Ureter (tissue), 1 donor: ENCODE measurements at regions not wholly inside any gene's neighbourhood (a gene's known extent, or its start where the extent isn't known, plus 50 kb on each side); places are given as distances from the start of the nearest gene placed in this dataset.

Source experiments
- DNase-seq: peaks from one replicate; pipeline ENCODE4 v3.0.0-alpha.2; 2020; ENCODE audit warnings: low spot score
- donor health status: DM: yes; HTN: yes; CAD: no.

DNA sequence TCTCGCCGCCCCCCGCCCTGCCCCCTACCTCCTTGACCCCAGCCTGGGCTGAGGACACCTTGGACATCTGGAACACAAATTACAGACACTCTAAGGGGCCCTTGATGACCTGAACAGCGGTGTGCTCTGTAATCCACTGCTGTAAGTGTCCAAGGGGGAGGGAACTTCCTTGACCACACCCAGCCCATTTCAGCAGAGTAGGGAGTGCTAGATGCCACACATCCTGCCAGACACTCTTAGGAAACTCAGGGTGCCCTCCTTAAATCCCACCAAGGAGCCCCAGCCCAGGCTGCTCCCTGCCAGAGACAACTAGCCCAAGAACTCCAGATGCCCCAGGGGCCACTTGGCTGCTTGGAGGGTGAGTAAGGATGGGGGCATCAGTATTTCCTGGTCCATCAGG is 282.2 kb downstream of the RRAGC start:
- DNase-seq: no peak

DNA sequence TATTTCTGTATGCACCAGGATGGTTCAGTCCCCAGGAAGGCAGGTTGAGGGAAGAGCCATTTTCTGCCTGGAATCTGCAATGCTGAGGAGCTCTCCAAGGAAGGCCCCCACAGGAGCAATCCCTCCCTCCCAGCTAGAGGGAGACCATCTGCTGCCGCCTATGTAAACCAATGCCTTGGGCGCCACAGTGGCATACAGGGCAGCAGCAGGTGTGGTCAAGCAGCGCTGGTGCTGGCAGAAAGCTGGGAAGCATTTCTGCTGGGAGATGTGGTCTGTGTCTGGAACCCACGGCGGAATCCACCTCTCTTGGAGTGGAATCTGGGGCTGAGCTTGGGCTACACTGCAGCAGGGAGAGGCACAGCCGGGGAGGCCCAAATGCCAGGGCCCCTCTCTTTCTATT is 283.3 kb downstream of the RRAGC start:
- no peak for DNase-seq

DNA sequence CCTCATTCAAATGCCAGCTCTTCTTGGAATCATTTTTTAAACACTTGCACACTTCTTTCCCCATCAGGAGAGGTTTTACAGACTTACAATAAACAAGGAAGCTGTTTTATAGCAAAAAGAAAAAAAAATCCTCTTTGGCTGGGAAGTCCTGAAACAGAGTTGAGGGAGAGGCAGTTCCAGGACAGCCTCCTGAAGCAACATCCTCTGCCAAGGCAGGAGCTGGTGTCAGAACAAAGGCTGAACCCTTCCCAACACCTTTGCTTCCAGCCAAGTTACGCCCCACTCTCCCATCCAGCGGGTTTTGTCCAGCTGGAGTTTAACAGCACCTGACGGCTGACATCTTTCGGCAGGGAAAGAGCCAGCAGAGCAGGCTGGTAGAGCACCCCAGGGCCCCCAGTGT is 287.8 kb downstream of the RRAGC start:
- DNase-seq: no peak

DNA sequence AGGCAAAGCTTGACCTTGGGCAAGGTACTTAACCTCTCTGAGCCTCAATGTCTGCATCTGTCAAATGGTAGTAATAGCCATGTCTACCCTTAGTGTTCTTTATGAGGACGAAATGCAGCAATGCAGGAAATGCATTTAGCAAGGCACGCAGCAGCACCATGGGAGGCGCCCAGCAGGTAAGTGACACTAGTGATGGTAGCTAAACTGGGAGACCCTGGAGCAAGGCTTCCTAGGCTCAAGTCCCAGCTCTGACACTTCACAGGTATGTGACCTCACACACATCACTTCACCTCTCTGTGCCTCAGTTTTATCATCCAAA is 289.0 kb downstream of the RRAGC start:
- DNase-seq: no peak

DNA sequence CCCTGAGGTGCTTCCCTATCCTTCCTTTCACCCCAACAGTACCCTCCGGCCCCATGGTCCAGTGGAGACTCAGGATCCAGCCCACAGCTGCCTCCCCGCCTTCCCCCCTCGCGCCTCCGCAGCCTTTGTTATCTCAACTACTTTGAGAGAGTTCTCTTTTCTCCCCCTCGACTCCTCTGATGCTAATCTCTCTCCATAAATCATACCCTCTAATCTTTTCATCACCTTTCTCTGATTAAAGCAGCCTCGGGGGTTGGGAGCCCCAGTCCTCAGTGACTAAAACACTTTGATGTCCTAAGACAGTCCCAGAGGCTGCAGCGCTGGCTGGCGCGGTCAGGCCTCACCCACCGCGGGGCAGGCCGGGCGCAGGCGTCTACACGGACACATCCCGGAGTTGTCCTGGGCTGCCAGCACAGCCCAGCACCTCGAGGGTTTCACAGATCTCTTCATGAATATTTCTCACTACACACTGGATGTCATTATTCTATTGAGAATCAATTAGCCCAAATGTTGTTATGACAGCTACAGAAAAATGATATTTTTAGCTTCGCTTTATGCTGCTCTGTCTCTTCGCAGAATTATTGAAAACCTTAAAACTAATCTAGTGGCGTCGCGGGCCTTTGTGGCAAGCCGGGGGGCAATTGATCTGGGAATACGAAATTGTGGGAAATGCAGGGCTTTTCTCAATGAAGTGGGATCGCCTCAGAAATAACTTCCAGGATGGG is 289.5 kb downstream of the RRAGC start:
- DNase-seq: no peak

DNA sequence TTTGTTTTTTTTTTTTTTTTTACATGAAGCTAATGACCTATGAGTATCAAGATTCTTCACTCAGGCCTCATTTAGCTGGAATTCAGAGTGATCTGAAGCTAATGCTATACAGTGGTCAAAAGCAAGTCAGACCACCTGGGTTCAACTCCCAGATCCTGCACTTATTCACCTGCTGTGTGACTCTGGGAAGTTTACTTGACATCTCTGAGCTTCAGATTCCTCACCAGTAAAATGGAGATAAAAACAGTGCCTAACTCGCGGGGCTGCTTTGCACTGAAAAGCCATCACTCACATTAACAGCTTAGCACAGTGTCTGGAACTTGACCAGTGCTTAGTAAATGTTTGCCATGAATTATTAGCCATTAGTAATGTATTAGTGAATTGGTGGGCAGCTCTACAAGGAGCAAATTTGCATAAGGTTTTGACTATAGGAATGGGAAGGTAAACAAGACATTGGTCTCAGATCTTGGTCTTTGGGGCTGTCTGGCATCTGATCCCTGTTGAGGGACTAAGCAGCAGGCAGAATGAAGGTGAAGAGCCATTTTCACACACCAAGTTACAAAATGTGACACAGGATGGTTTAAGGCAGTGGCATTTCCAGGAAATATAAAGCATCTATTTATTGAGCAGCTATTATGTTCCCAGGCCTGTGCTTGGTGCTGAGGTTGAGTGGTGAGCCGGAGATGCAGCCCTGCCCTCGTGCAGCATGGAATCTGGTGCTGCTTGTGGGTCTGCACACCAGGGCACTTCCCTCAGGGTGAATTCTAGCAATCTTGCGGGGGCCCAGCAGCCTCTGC is 291.3 kb downstream of the RRAGC start:
- DNase-seq: no peak

DNA sequence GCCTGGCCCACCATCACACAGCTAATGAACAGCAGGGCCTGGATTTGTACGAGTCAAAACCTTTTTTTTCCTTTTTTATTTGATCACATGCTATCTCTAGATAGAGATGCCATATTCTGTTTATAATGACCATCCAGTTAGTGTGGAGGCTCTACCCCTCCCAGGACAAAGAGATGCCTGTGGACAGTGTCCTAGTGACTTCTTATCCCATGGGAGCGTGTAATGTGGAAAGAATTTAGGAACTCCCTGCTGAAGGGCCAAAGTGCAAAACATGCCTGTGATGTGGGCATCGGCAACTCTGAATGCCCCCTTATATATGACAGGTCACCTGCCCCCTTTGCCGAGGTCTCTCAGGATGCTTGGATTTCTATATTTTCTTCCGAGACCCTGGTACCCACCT is 292.2 kb downstream of the RRAGC start:
- DNase-seq: no peak

DNA sequence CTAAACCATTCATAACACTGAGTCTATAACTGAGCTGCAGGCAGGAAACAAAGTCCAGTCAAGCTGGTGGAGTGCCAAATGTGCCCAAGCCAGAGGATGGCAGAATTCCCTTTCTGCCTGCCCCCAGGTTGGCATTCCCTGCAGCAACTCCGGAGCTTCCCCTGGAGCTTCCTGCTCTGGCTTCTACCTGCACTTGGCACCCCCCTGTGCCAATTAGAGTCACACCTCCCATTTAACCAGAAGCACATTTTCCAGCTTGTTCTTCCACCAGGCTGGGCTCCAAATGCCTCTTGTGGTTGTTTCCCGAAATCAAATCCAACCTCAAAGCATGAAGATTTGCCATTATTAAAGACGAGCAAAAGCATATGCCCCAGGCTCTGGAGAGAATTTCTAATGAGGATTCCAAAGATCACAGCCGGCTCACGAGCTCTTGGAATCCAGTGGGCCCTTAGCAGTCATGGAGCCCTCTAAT is 294.5 kb downstream of the RRAGC start:
- DNase-seq: no peak

DNA sequence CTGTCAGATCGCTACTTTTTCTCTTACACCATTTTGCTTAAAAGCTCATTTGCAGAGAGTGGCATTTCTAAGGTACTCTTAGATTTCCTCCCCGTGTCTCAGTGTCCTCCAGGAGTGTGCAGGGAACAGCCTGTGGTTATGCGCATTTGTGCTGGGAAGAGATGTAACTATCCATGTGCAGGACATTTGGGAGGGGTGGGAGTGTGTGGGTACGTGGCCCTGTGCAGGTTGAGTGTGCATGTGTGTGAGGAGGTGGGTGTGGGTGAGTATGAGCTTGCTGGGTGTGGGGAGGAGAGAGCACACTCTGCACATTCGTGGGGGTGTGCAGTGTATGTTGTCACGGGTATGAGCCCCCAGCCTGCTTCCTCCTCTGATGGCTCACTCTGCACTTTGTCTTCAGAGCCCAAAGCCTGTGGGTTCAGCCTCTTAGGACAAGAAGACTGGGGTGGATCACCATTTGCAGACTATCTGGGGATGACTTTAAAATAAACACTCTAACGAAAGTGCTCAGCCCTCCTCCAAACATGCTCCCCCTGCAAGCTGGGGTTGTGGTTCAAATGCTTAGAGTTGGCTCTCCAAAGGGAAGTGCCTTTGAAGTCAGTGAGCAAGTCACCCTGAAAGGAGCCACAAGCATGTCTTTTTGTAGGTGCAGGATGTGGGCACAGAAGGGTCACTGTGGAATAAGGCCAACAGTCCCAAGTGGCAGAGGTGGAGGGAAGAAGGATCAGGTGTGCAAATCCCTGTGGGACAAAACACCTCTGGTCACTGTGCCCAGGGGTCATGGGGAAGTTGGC is 295.4 kb downstream of the RRAGC start:
- DNase-seq: no peak

DNA sequence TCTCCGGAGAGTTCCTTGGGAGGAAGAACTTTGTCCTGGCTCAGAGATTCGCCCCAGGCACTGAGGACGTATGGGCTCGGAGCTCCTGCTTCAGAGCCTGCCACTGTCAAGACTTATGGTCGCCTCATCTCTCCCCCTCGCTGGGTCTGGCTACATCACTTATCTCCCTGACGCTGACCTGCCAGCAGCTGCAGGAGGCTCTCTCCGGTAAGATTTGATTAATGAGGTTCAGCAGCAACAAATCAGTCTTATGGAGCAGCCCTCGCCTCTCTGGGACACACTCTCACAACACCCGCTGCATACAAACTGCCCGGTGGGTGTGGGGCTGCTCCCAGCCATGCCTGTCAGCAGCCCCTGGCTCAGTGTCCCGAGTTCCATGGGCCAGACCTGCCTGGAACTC is 297.8 kb downstream of the RRAGC start:
- no peak for DNase-seq

DNA sequence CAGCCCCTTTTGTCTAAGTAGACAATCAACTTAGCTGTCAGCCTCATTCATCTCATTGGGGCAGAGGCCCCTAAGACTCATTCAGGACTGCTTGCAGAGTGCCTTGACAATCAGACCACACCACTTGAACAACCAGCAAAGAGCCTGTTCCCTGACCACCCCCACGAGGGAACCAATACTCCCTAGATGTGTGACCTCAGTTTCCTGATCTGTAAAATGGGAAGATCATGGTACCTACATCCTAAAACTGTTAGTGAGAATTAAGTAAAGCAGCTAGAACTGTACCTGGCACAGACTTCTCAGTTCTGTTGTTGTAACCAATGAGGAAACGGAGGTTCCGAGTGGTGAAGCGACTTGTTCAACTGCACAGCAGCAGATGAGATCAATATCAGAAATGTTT is 298.5 kb downstream of the RRAGC start:
- no peak for DNase-seq

DNA sequence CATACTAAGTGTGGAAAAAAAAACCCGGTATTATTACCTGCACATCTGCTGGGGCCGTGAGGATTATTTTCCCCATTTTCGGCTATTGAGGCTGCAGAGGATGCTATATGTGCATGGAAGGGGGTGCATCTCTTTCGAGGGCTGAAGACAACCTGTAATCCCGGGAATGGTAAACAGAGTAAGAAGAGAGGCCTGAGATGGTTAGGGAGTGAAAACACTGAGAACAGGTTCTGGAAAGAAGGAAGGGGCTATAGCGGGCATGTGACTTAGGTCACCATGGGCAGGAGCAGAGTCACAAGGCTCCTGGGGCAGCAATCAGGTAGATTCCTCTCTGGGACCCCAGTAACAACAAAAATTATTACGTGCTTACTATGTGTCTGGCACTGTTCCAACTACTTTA is 299.1 kb downstream of the RRAGC start:
- DNase-seq: no peak

DNA sequence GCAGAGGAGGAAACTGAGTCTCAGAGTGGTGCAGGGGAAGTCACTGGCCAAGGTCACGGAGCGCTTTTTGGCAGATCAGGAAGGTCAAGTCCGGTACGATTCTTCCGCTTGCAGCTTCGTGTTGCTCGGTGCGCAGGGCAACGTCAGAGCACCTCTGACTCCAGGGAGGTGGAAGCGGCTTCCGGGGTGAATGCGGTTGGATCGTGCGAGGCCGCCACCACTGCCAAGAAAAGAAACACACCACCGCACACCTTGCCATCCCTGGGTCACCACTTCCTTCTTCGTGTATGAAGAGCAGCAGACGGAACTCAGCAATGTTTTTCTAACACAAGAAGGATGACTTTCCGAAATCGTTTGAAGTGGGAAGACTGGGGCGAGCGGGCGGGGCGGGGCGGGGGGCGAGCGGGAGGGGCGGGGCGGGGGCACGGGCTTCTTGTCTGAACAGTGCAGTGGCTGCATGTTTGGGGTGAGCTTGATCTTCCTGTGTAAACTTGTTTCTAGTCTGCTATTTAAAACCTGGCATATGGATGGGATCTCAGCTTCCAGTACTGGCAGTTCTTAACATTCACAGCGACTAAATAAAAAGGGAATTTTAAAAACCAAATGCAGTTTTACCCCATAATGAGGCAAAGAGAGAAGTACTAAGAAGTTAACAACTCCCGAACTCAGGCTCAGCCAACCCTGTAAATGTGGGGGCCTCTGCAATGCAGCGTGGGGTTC is 300.0 kb downstream of the RRAGC start:
- peak; percentile 66 for DNase-seq

DNA sequence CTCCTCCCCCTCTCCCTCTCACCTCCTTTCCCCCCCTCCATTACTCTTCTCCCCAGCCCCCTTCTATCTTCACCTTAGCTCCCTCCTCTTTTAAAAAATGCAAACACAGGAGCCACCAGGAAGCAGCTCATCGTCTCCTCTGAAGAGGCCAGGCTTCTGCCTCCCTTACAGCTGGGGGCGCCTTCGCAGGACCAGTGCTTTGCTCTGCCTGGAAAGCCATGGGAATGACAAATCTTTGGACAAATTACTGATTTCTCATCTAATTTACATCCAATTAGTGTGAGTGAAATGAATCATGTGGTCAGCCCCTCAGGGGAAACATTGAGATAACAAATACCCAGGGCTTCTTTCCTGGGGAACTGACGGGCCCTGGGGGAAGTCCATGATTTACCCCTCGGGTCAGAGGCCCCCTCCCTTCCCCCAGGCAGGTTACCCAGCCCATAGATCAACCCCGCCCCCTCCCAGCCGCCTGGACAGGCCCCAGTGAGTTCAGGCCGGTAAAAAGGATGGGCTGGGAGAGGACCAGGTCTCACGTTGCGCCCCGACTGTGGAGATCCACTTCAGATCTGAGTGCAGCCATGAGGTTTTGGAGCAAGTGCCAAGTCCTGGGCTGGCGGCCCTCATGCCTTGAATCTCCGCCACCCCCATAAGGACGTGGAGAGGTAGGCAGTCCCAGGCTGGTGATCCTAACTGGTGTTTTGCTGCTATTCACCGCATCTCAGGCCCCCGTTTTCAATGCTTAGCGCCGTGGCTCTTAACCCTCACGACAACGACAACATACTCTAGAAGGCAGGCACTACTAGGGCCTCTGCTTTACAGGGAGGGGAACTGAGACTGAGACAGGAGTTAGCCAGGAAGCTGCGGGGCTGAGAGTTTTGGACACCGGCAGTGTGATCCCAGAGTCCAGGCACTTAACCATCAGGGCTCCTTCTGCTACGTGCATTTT is 300.8 kb downstream of the RRAGC start:
- no peak for DNase-seq

DNA sequence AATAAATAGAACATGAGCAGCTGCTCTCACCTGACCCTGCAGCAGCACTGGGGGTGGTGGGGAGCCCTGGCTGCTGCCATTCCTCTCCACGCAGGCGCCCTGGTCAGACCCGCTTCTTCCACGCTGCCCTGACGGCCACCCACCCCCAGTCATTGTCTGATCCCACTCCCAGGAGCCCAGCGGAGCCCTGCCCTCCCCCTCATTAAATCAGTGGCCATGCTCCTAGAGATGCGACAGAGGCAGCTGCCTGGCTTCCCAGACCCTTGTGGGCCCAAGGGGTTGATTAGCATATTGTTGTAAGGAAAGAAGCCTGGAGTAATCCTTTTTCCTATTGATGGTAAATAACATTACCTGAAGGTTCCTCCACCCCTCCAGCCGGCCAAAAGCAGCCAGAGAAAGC is 301.5 kb downstream of the RRAGC start:
- DNase-seq: no peak

DNA sequence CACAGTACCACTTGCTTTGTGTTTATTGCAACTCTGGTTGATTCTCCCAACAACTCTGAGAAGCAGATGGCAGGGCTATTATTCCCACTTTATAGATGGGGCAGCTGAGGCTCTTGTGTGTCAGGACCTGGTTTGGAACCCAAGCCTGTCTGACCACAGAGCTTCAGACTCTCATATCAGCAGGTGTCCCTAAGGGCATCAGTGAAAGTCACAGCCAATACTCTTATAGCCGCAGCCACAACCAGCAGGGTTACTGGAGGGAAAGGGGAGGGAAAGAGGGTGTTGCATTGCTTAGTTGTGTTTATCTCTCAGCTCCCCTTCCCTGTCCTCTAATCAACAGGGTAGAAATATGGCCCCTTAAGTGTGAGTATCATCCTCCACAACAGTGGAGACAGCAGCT is 304.0 kb downstream of the RRAGC start:
- no peak for DNase-seq

DNA sequence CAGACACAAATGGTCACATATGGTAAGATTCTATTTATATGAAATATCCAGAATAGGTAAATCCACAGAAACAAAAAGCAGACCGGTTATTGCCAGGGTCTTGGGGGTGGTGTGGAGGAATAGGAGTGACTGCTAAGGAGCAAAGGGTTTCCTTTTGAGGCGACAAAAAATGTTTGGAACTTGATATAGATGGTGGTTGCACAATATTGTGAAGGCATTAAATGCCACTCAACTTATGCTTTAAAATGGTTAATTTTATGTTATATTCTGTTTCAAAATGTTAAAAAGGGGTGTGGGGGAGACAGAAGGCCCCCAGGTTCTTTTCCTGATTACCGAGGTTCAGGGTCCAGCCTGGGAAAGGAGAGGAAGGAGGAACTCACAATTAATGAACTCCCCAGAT is 304.4 kb downstream of the RRAGC start:
- no peak for DNase-seq

DNA sequence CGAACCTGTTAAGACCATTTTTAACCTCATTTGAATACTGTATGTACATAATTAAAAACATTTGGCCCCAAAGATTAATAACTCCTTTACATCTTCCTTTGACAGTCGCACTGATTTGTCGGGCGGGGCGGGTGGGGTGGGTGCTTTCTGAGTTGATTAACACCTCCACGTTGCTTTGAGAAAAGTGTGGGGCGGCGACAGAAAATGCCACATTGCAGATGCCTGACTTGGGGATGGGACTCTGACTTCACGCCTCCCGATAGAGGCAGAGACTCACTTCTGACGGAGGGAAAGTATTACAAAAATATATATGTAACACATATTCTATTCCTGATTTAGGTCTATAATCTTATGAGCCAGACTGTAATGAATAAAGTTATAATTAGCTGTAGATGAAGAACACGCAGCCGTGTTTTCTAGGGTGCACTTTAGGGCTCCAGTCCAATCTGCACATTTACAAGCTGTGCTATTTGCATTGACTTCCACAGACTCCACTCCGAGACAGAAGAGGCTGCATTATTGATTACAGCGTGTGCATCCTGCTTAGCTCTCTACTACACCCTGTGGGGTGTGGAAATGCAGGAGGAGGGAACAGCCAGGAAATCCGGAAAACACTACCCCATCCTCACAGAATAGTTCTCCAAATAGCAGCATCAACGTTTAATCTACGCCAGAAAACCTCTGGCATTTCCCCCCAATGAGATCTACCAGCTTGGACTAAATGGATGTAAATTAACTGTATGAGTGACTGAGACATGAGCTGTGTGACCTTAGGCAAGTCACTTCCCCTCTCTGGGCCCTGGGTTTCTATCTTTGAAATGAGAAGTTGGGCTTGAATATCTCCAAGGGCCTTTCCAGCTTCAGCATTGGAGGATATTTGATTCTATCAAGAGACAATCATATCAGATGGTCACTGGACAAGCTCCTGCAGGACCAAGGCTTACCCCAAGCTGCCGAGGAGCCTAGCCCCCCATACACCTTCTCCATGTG is 308.0 kb downstream of the RRAGC start:
- DNase-seq: no peak

DNA sequence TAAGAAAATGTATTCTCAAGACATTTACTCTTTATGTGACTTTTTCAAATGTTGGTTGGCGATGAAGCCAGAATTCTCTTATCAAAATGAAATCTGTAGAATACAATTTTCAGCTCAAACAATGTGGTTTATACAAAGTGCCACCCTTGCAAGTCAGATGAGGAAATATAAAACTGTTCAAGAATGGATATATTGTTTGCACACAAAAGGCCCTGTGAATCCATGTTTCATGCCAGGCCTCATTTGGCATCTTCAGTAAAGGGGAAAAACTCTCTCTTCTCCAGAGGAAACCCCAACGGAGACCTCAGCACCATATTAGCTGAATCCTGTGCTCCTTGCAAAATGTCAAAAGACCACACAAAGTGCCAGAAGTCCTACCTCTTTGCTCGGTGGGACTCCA is 310.4 kb downstream of the RRAGC start:
- DNase-seq: no peak

DNA sequence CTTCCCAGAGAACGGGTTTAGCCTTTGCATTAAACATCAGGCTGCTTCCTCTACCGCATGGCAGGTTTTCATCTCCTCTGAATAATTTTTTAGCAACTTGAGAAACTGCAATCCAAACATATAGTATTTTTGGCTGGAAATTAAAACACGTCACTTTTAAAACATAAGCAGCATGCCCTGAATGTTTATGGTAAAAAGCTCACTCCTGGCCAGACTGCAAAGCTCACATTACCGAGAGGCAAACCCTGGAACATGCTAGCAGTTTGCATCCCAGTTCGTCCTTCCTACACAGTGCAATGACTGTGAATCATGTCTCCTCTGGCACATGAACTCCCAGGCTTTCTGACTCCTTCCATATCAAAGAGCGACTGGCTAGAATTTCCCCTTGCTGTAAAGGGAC is 312.3 kb downstream of the RRAGC start:
- DNase-seq: no peak
